HUDEP-2 (cell line): ENCODE measurements at regions not wholly inside any gene's neighbourhood (a gene's known extent, or its start where the extent isn't known, plus 50 kb on each side); places are given as distances from the start of the nearest gene placed in this dataset.
A peak's percentile ranks its signal among the peaks of the same experiment; 100 is the strongest.
"Not testable (repeated sequence)": the region's sequence is repeated elsewhere in the genome, so short reads cannot be mapped to it uniquely, and the experiment has no call there.

Experiments used
- DNase-seq, 76 experiments: peaks; one replicate each; lab custom pipeline; 2025; ENCODE audit not compliant: unreplicated experiment in 76 of 76; lab: John Stamatoyannopoulos, UW

DNA sequence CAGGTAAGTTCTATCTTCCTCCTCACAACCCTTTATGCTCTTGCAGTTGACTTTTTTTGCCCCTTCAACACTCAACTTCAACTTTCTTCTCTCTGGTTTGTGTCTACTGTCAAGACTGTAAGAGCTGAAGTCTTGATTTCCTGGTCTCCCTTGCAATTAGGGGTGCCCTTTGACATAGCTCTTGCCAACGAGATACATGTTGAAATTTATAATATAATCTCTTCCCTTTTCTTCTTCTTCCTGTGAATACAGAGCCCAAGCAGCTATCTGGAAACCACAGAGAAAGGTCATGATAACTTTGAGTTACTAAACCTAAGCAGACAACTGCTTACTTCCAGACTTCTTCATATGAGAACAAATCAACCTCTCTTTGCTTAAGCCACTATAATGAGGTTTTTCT is 163.5 kb downstream of the MC4R start:
- no peak for DNase-seq

DNA sequence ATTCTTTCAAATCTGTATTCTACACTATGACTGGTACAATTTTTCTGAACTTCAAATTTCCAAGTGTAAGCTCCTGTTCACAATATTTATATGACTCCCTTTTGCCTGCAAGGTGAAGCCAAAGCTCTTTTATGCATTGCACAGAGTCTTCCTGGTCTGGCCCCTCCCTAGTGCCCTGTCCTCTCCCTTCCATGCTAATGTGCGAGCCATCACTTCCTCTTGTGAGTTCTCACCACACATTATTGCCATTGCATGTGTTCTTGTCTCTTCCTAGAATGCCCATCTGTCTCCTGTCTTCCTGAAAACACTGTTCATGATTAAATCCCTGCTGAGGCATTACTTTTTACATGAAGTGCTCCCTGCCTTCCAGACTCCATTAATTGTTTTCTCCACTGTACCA is 169.9 kb downstream of the MC4R start:
- no peak for DNase-seq

GRCh38 chr18:60200558-60200957 is 172.0 kb downstream of the MC4R start:
- DNase-seq = no peak

- no peak for DNase-seq
Measured at GRCh38 chr18:60199505-60199904, 173.1 kb downstream of the MC4R start.

DNA sequence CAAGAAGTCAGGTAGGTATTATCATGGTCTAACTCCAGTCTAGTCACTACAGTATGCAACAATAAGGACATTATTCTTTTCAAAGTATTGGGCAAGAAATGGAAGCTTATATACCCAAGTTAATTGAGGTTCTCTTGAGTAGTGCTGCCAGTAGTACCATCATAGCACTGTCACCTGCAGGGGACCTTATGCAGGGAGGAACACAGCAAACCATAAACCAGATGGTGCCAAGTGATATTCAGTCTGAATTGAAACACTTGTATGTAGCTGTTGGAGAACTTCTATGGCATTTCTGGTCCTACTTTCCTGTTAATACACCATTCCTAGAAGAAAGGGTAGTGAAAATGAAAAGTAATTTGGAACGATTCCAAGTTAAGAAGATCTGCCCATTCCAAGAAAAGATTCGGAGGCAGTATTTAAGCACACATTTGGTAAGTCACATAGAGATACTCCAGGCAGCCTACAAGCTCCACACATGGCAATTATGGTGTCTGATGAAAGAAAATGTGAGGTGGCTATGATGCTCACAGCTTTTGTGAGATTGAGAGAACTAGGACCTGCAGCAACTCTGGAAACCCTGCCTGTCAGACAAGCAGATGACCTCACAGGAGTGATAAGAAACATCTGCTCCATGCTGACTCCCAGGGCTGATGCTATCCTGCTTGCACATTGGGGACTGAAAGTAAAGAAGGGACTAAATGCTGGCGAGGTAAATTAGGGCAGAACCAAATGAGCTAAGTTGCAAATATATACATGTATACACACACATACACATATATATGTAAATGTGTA is 174.7 kb downstream of the MC4R start:
- DNase-seq = peak in 8 of 76 experiments; percentile 2 to 48 (median 22)

DNA sequence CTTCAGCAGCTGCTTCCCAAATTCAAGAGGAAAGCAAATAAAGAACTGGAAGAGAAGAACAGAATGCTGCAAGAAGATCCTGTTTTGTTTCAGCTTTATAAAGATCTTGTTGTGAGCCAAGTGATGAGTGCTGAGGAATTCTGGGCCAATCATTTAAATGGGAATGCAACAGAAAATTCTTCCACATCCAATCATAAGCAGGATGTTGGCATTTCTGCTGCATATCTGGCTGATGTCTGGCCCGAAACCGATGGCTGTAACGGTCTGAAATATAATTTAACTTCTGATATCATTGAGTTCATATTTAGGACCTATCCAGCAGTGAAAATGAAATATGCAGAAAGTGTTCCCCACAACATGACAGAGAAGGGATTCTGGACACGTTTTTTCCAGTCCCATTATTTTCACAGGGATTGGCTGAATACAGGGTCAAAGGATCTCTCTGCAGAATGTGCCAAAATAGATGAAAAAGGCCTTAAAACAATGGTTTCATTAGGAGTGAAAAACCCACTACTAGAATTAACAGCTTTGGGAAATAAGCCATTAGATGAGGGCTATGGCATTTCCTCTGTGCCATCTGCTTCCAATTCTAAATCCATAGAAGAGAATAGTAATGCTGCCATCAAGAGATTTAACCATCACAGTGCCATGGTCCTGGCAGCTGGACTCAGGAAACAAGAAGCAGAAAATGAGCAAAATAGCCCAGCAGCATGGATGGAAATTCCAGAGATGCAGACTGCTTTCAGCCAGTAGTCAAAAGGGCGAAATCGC is 175.6 kb downstream of the MC4R start:
- no peak for DNase-seq

DNA sequence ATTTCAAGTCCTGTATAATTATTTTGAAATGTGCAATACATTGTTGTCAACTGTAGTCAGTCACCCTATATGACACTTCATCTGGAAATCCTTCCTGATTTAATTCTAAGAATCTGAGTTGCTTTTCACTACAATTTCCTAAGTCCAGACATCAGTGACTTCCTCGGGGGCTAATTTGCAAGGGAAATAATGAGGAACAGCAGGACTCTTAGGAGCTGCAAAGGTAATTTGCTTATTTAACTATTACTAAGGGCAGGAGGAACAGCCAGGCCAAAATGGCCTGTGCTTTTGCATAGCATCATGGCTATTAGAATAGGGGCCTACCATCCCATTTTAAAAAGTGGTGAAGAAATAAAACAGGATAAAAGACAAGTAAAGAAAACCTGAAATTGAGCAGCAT is 178.8 kb downstream of the MC4R start:
- no peak for DNase-seq

GRCh38 chr18:60191926-60192325 is 180.6 kb downstream of the MC4R start:
- no peak for DNase-seq

GRCh38 chr18:60189856-60190255 is 182.7 kb downstream of the MC4R start:
- no peak for DNase-seq

DNA sequence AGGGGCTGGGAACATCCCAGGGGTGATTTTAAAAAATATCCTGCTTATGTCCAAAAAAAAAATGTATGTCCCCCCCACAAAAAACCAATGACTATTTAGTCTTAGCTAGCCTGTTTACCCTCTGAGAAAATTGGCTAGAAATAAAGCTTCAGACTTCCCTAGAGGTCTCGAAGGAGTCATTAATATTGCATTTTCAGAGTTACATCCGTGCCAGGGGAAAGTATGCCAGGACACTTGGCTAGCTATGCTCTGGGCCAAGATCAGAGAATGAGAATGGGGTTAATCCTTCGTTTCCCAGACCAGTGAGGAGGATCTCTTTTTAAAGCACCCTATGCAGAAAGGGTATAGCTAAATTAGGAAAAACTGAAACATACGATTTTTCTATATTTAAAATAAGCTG is 183.6 kb downstream of the MC4R start:
- no peak for DNase-seq

- peak in 1 of 76 experiments; percentile 19 for DNase-seq
Measured at GRCh38 chr18:60182223-60182622, 190.4 kb downstream of the MC4R start.

- DNase-seq = peak in 2 of 76 experiments; percentile 11 to 37
Measured at GRCh38 chr18:60180671-60181070, 191.9 kb downstream of the MC4R start.

DNA sequence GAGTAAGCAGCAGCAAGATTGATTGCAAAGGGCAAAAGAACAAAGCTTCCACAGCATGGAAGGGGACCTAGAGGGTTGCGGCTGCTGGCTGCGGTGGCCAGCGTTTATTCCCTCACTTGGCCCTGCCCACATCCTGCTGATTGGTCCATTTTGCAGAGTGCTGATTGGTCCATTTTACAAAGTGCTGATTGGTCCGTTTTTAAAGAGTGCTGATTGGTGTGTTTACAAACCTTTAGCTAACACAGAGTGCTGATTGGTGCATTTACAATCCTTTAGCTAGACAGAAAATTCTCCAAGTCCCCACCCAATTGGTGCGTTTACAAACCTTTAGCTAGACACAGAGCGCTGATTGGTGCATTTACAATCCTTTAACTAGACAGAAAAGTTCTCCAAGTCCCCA is 194.4 kb downstream of the MC4R start:
- DNase-seq = not testable (repeated sequence)

GRCh38 chr18:60176259-60176658 is 196.3 kb downstream of the MC4R start:
- no peak for DNase-seq

GRCh38 chr18:60174832-60175231 is 197.7 kb downstream of the MC4R start:
- DNase-seq = no peak

DNA sequence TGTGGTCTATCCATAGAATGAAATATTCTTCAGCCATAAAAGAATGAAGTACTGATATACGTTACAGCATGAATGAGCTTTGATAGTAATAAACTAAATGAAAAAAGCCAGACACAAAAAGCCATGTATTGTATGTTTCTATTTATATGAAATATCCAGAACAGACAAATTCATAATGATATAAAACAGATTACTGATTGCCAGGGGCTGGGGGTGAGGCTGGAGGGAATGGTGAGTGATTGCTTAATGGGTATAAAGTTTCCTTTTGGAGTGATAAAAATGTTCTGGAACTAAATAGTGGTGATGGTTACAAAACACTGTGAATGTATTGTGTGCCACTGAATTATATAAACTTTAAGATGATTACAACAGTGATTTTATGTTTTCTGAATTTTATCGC is 200.5 kb downstream of the MC4R start:
- no peak for DNase-seq

- no peak for DNase-seq
Measured at GRCh38 chr18:60163622-60164021, 209.0 kb downstream of the MC4R start.

DNA sequence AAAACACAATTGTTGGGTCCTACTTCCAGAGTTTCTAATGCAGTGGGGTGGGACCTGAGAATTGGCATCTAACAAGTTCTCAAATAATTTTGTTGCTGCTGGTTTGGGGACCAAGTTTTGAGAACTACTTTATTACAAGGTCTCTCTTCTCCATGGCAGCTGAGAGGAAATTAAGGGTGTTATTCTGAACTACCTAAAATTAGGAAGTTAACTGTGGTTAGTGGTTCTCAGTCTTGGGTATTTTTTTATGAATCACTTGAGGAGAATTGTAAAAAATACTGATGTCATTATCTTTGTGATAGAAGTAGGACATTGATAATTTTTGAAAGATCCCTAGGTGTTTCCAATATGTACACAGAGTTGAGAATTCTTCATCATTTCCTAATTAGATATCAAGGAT is 210.2 kb downstream of the MC4R start:
- no peak for DNase-seq

GRCh38 chr18:60157810-60158209 is 214.8 kb downstream of the MC4R start:
- DNase-seq = no peak

DNA sequence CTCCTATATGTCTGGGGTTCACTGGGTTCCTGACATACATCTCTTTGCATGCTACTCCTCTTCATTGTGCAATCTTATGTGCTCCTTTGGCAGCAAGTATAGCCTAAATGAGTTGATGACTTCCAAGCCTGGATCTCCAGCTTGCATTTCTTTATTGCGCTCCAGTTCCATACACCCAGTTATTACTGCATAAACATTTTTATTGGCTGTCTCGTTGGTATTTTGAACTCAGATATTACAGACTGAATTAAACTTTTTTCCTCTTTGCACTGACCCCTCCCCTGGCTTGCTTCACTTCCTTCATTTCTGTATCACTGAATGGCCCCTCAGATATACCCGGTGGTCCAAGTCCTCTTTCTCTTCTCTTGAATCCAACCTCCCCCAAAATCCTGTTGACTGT is 219.2 kb downstream of the MC4R start:
- DNase-seq = no peak

GRCh38 chr18:60149316-60149715 is 223.3 kb downstream of the MC4R start:
- peak in 1 of 76 experiments; percentile 11 for DNase-seq

DNA sequence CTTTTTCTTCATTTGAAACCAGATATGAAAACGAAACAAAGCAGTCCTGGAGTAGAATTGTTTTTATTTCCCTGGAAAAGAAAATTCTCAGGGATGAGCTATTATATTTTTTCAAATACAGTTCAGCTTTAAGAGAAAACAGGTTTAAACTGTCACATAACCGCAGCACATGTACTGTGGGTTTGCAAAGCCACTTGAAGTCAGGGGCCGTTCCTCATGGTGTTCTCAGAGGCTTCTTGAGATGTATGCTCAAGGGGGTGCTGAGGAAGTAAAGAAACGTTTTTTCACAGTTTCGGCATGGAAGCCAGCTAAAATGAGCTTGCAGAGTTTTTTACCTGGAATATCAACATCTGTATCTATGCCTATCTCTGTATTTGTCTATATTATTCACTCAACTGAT is 225.3 kb downstream of the MC4R start:
- peak in 6 of 76 experiments; percentile 7 to 34 (median 20) for DNase-seq
